Stomach smooth muscle (tissue), 2 donors: ENCODE measurements at regions not wholly inside any gene's neighbourhood (a gene's known extent, or its start where the extent isn't known, plus 50 kb on each side); places are given as distances from the start of the nearest gene placed in this dataset.

Source experiments
- H3K27ac ChIP-seq: one replicate; pipeline ENCODE4 v1.7.0; 2013; ENCODE audit warnings: mild to moderate bottlenecking, low read length, inconsistent platforms
- H3K27me3 ChIP-seq, 2 donors: one replicate each; pipeline ENCODE4 v1.7.0; 2013; ENCODE audit warnings: low read length in 2 of 2; ENCODE audit not compliant: insufficient read depth in 2 of 2, control insufficient read depth in 1 of 2
- H3K36me3 ChIP-seq, 2 donors: one replicate each; pipeline ENCODE4 v1.7.0; 2013; ENCODE audit warnings: low read length in 2 of 2; ENCODE audit not compliant: control insufficient read depth in 2 of 2, insufficient read depth in 2 of 2
- H3K4me1 ChIP-seq: one replicate; pipeline ENCODE4 v1.7.0; 2013; ENCODE audit warnings: low read length; ENCODE audit not compliant: control insufficient read depth, insufficient read depth
- H3K4me3 ChIP-seq, 2 donors: one replicate each; pipeline ENCODE4 v1.7.0; 2013; ENCODE audit warnings: low read length in 2 of 2
- H3K9ac ChIP-seq, 2 donors: one replicate each; pipeline ENCODE4 v1.7.0; 2013; ENCODE audit warnings: low read length in 2 of 2, mild to moderate bottlenecking in 1 of 2
- H3K9me3 ChIP-seq, 2 donors: one replicate each; pipeline ENCODE4 v1.7.0; 2013; ENCODE audit warnings: low read length in 2 of 2; ENCODE audit not compliant: control insufficient read depth in 2 of 2
- donor health status: healthy.
- donor health status: Pancreatic carcinoma.

DNA sequence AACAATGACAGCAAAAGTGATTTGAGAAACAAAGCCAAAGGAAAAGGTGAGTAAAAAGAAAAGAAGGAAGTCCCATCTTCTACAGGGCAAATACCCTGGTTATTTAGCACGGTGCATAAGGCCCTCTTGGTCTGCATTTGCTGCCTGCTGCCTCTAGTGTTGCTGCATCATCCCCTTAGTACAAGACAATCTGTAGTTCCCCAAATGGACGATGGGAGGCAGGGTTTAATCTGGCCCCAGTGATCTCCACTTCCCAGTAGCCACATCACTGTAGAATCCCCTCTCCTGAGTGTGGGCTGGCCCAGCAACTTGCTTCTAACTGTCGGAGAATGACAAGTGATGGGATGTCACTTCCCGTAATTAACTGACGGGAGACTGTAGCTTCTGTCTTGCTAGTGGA, 85.1 kb downstream of the CTAGE1 start:
- no peak overlapping the region for H3K27ac ChIP-seq
- no peaks in the 10 kb centered on the region for H3K27me3 ChIP-seq
- peaks cover 5% of the 10 kb centered on the region for H3K4me1 ChIP-seq
- H3K36me3 ChIP-seq, result no peaks in the 10 kb centered on the region
- no peaks in the 10 kb centered on the region for H3K9me3 ChIP-seq
- H3K4me3 ChIP-seq, result no peak overlapping the region
- no peak overlapping the region for H3K9ac ChIP-seq

GRCh38 chr18:22330508-22330907, 87.2 kb downstream of the CTAGE1 start:
- H3K9me3 ChIP-seq, result no peaks in the 10 kb centered on the region
- no peak overlapping the region for H3K4me3 ChIP-seq
- no peaks in the 10 kb centered on the region for H3K36me3 ChIP-seq

DNA sequence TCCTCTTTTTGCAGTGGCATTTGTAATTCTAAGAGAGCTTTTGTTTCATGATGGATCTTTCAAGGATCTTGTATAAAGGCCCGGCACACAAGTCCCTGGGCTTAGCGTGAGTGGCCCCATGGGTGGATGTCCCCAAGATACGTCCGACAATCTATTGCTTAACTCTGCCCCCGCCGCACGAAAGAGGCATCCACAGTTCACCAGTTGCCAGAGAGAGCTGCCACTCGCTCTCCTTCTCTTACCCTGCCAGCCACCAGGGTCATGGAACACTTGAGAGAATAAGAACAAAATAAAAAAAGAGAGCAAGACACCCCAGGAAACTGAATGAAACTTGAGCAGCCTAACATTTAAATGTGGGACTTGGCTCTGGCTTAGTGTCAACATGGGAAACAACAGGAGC, 92.3 kb downstream of the CTAGE1 start:
- no peak overlapping the region for H3K4me3 ChIP-seq
- H3K4me1 ChIP-seq, result peaks cover 14% of the 10 kb centered on the region
- H3K9me3 ChIP-seq, result no peaks in the 10 kb centered on the region
- no peak overlapping the region for H3K9ac ChIP-seq
- H3K27me3 ChIP-seq, result no peaks in the 10 kb centered on the region
- no peak overlapping the region for H3K27ac ChIP-seq
- H3K36me3 ChIP-seq, result no peaks in the 10 kb centered on the region

More at GRCh38 chr18:22330508-22330907, 87.2 kb downstream of the CTAGE1 start:
- Histone ChIP-seq H3K4me1 (no peaks in the 10 kb centered on the region), H3K27me3 (no peaks in the 10 kb centered on the region), H3K9ac (no peak overlapping the region), H3K27ac (no peak overlapping the region)

- H3K4me1 ChIP-seq, result peaks cover 14% of the 10 kb centered on the region
- H3K27ac ChIP-seq, result no peak overlapping the region
- H3K36me3 ChIP-seq, result no peaks in the 10 kb centered on the region
- H3K4me3 ChIP-seq, result peak overlapping the region; percentile 26 to 63
- no peaks in the 10 kb centered on the region for H3K9me3 ChIP-seq
- no peaks in the 10 kb centered on the region for H3K27me3 ChIP-seq
- H3K9ac ChIP-seq, result no peak overlapping the region
These were observed 93.3 kb downstream of the CTAGE1 start for GRCh38 chr18:22324191-22325131.

DNA sequence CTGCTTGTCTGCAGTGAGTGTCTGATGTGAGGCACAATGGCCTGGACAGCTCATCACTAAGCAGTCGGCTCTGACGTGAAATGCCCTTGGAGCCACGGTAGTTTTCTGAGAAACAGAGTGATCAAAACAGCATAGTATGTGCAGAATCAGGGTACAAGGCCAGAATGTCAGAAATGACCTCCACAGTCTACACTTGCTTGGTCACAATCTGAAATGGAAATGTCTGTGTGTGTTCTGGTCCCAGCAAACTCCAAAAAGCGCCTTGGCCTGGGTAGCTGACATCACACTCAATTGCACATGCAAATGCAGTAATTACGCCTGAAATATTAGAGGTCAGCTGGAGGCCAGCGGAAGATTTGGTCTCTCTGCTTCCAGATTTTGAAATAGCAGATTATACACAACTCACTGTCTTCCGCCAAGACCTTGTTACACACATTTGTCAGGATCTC, 95.4 kb downstream of the CTAGE1 start:
- no peaks in the 10 kb centered on the region for H3K27me3 ChIP-seq
- no peaks in the 10 kb centered on the region for H3K36me3 ChIP-seq
- H3K9me3 ChIP-seq, result no peaks in the 10 kb centered on the region
- no peak overlapping the region for H3K9ac ChIP-seq
- H3K4me1 ChIP-seq, result peaks cover 14% of the 10 kb centered on the region
- no peak overlapping the region for H3K4me3 ChIP-seq
- no peak overlapping the region for H3K27ac ChIP-seq

- Histone ChIP-seq H3K27ac (no peak overlapping the region), H3K4me1 (peaks cover 14% of the 10 kb centered on the region), H3K27me3 (peaks cover 0 to 3% of the 10 kb centered on the region in 2 donors), H3K9me3 (no peaks in the 10 kb centered on the region), H3K36me3 (no peaks in the 10 kb centered on the region), H3K9ac (no peak overlapping the region), H3K4me3 (no peak overlapping the region)
These were observed 96.9 kb downstream of the CTAGE1 start for GRCh38 chr18:22320771-22321170.

GRCh38 chr18:22320155-22320554, 97.6 kb downstream of the CTAGE1 start:
- Histone ChIP-seq H3K27me3 (peaks cover 0 to 3% of the 10 kb centered on the region in 2 donors), H3K9me3 (no peaks in the 10 kb centered on the region), H3K27ac (no peak overlapping the region), H3K9ac (no peak overlapping the region), H3K4me3 (no peak overlapping the region), H3K4me1 (peaks cover 14% of the 10 kb centered on the region), H3K36me3 (no peaks in the 10 kb centered on the region)

DNA sequence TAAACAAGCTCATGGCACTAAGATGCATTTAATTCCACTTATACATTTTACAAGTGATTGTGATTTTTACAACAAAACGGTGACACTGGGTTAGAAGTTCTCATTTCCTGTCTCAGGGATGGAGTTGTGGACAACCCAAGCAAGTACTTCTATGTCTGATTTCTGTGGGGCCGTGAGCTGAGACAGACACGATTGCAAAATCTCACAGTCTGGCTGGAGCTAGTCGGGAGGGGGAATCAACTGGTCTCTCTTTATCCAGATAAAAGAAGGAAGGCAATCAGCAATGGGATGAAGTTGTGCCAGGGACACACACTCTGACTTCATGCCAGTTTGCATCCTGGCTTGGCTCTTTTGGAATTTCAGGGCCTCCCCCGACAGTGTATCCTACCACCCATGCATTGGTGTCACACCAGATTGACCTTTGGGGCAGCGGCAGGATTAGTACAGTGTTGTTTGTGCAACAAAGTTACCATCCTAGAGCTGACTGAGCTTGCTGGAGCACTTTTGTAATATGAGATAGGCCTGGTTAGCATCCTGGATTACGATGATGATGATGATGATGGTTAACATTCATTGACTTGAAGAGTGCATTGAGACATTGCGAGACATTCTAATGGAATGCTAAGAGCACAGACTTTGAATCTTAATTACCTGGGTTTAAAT, 98.8 kb downstream of the CTAGE1 start:
- Histone ChIP-seq H3K9me3 (no peaks in the 10 kb centered on the region), H3K4me1 (peaks cover 3% of the 10 kb centered on the region), H3K36me3 (no peaks in the 10 kb centered on the region), H3K9ac (no peak overlapping the region), H3K27ac (no peak overlapping the region), H3K27me3 (peaks cover 0 to 3% of the 10 kb centered on the region in 2 donors), H3K4me3 (no peak overlapping the region)

GRCh38 chr18:22314420-22314819, 103.3 kb downstream of the CTAGE1 start:
- Histone ChIP-seq H3K9ac (no peak overlapping the region), H3K27ac (no peak overlapping the region), H3K27me3 (peaks cover 0 to 3% of the 10 kb centered on the region in 2 donors)

DNA sequence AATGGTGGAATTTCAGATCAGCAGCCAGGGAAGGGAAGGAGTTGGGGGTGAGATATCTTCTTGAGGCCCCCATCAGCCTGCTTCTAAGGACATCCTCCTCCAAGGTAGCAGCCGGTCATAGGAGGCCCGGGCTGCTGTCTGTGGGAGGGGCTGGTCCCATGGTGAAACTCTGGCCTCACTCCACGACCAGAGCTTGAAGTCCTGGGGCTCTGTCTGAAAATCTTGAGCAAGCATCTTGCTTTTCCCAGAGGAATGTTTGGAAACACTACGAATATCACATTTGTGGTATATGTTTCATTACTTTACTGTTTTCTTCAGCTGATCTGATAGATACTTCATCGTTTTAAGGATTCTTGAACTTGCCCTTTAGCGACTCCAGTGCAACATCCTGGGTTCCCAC, 103.7 kb downstream of the CTAGE1 start:
- no peak overlapping the region for H3K9ac ChIP-seq
- H3K4me1 ChIP-seq, result no peaks in the 10 kb centered on the region
- no peaks in the 10 kb centered on the region for H3K9me3 ChIP-seq

More at GRCh38 chr18:22314420-22314819, 103.3 kb downstream of the CTAGE1 start:
- no peaks in the 10 kb centered on the region for H3K9me3 ChIP-seq
- no peaks in the 10 kb centered on the region for H3K36me3 ChIP-seq
- no peaks in the 10 kb centered on the region for H3K4me1 ChIP-seq
- no peak overlapping the region for H3K4me3 ChIP-seq

More for the DNA sequence above, 103.7 kb downstream of the CTAGE1 start:
- Histone ChIP-seq H3K27ac (no peak overlapping the region), H3K4me3 (no peak overlapping the region), H3K36me3 (no peaks in the 10 kb centered on the region), H3K27me3 (peaks cover 0 to 3% of the 10 kb centered on the region in 2 donors)
